ENCODE measurements at regions not wholly inside any gene's neighbourhood (a gene's known extent, or its start where the extent isn't known, plus 50 kb on each side); places are given as distances from the start of the nearest gene placed in this dataset.
A peak's percentile ranks its signal among the peaks of the same experiment; 100 is the strongest.

DNA sequence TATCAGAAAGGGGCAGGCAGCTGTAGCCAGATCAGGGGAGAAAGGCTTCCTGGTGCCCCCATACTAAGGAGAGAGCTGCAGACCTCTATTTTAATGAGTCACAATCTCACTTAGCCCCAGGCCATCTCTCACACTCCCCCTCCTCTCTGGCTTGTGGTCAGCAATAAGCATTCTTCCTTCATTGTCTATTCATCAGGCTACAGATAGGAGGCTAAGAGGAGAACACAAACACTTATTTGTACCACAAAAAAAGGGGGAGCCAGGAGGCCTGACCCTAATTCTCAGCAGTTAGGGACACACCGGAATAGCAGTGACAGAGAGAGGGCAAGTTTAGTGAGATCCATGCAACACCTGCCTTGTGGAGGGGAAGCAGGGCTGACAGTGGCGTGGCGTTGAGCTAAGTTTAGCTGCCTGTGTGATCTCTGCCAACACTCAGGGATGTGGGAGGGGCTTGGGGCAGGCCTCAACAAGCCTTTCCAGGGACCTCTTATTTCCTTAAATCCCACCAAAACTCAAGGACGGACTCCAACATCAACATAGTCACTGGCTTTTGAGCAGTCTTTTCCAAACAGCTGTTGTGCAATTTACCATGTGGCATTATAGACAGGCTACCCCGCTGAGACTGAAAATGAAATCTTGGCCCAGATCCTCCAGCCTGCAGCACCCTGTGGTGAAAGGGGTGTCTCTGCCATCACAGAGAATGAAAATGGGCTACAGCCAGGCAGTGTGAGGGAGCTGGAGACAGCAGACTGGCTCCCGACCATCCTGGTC lies 191.9 kb upstream of the TSC22D2 start:
- DNase-seq (no peak), ATAC-seq (peak; percentile 35)
- Histone ChIP-seq H3K27me3 (no peaks in the 10 kb centered on the region), H3K27ac (no peak overlapping the region), H3K4me1 (no peaks in the 10 kb centered on the region), H3K4me3 (no peak overlapping the region), H3K9me3 (no peaks in the 10 kb centered on the region), H3K36me3 (no peaks in the 10 kb centered on the region)
- intact Hi-C loops (cut with DNase I): no loop called here
- TF ChIP-seq, protein P1, sequence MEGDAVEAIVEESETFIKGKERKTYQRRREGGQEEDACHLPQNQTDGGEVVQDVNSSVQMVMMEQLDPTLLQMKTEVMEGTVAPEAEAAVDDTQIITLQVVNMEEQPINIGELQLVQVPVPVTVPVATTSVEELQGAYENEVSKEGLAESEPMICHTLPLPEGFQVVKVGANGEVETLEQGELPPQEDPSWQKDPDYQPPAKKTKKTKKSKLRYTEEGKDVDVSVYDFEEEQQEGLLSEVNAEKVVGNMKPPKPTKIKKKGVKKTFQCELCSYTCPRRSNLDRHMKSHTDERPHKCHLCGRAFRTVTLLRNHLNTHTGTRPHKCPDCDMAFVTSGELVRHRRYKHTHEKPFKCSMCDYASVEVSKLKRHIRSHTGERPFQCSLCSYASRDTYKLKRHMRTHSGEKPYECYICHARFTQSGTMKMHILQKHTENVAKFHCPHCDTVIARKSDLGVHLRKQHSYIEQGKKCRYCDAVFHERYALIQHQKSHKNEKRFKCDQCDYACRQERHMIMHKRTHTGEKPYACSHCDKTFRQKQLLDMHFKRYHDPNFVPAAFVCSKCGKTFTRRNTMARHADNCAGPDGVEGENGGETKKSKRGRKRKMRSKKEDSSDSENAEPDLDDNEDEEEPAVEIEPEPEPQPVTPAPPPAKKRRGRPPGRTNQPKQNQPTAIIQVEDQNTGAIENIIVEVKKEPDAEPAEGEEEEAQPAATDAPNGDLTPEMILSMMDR (IDR thresholded peaks at IDR 0.05): no peak

DNA sequence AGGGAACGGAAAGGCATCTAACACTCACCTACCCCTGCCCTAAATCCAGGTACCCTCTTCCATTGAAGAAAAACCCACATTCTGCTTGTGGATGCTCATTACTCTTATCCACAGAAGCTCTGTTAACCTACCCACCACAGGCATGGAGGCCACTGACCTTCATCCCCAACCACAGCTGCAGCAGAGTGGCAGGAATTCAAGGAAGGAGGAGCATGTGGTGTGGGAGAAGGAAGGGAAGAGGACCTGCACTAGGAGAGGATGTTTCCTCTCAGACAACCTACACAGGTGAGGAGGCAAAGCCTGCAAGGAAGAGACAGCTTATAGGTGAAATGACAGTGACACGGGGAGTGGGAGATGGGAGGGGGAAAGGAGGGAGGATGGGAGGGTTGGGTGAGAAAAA lies 192.5 kb upstream of the TSC22D2 start:
- H3K27ac ChIP-seq: no peak overlapping the region
- ATAC-seq (no peak), DNase-seq (no peak)
- H3K9me3 ChIP-seq: no peaks in the 10 kb centered on the region
- TF ChIP-seq, protein P1 (IDR thresholded peaks at IDR 0.05): no peak
- no peaks in the 10 kb centered on the region for H3K27me3 ChIP-seq
- H3K36me3 ChIP-seq: no peaks in the 10 kb centered on the region
- intact Hi-C loops (cut with DNase I): no loop called here
- no peaks in the 10 kb centered on the region for H3K4me1 ChIP-seq
- no peak overlapping the region for H3K4me3 ChIP-seq

DNA sequence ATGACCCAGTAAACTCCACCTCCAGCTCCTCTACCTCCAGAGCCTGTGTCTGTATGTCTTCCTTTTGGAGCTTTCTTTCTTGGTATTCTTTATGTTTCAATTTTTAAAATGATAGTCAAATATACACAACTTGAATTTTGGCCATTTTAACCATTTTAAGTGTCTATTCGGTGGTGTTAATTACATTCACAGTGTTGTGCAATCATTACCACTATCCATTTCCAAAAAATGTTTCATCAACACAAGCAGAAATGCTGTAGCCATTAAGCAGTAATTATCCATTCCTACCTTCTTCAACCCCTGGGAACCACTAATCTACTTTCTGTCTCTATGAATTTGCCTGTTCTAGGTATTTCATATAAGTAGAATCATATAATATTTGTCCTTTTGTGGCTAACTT lies 194.5 kb upstream of the TSC22D2 start:
- Histone ChIP-seq H3K9me3 (no peaks in the 10 kb centered on the region), H3K4me3 (no peak overlapping the region), H3K27me3 (no peaks in the 10 kb centered on the region), H3K36me3 (no peaks in the 10 kb centered on the region), H3K4me1 (no peaks in the 10 kb centered on the region), H3K27ac (no peak overlapping the region)
- DNase-seq: no peak
- intact Hi-C loops (cut with DNase I): no loop called here
- TF ChIP-seq, protein P1 (IDR thresholded peaks at IDR 0.05): no peak
- no peak for ATAC-seq

DNA sequence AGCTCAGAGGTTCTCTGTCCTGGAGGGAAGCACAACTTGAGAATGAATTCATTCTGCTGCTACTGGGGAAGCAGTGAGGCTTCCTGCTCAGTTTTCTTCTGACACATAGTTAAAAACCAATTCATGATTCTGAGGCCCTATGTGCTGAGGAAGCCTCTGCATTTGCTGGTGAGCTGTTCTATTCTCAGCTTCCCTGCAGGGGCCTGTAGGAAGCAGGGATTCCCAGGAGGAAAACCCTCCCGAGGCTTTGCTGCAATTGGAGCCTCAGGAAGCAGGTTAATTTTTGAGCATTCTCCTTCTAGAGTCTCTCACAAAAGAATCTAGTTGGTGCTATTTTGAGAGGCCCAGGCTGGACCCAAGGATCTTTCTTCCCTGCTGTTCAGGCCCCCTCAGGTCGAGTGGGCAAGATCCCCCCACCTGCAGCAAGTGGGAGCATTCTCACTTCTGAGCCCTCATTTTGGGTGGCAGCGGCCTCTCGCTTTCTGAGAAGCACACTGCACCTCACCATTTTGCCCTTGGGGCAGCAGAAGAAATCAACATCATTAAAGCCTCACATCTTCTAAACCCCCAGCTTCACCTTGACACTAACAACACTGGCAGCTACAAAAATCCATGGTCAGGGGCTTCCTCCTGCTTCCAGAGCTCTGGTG lies 197.5 kb upstream of the TSC22D2 start:
- Histone ChIP-seq H3K4me1 (no peaks in the 10 kb centered on the region), H3K27me3 (no peaks in the 10 kb centered on the region), H3K27ac (no peak overlapping the region), H3K36me3 (no peaks in the 10 kb centered on the region), H3K4me3 (no peak overlapping the region), H3K9me3 (no peaks in the 10 kb centered on the region)
- TF ChIP-seq, protein P1 (IDR thresholded peaks at IDR 0.05): no peak
- DNase-seq: no peak
- intact Hi-C loops (cut with DNase I): no loop called here
- ATAC-seq: no peak

DNA sequence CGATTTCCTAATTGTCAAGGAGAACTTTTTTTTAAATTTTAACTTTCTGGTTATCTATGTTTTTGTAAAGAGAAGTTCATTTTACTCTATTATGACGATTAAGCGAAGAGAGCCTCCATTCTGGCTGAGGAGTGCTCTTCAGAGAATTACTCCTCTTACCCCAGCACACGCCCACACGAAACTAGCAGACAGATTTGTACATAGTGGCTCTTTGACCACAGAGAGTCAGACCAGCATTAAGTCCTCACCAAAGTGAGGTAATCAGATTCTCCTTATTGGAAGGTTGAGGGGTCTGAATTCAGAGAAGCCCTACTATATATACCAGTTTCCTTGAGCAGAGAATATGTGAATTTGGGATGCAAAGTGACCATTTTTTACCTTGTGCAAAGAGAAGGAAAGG lies 204.8 kb upstream of the TSC22D2 start:
- ATAC-seq (no peak), DNase-seq (no peak)
- Histone ChIP-seq H3K27ac (no peak overlapping the region), H3K4me3 (no peak overlapping the region), H3K36me3 (no peaks in the 10 kb centered on the region), H3K4me1 (no peaks in the 10 kb centered on the region), H3K9me3 (no peaks in the 10 kb centered on the region), H3K27me3 (no peaks in the 10 kb centered on the region)
- intact Hi-C loops (cut with DNase I): no loop called here
- TF ChIP-seq, protein P1 (IDR thresholded peaks at IDR 0.05): no peak

All from upper lobe of right lung (tissue), 1 donor.